GM12878 (cell line): ENCODE measurements at regions not wholly inside any gene's neighbourhood (a gene's known extent, or its start where the extent isn't known, plus 50 kb on each side); places are given as distances from the start of the nearest gene placed in this dataset.
"Not testable (repeated sequence)": the region's sequence is repeated elsewhere in the genome, so short reads cannot be mapped to it uniquely, and the experiment has no call there.

ENCODE experiments used
- ATAC-seq: fragments of 200-7000 bp; cut with Tn5 transposase; 3 replicates; pipeline ENCODE4 v1.9.1; 2020; ENCODE audit warnings: mild to moderate bottlenecking, moderate library complexity
- BruUV-seq: library from RNA; stranded (reverse); fragments of 400-500 nt; replicated peaks from 2 replicates; lab custom pipeline; 2021; lab: Mats Ljungman, UMichigan
- CTCF ChIA-PET: fragments of 300-600 bp; sonication (Branson Sonifier 250); formaldehyde crosslinking; extraction: SDS; loops from one replicate; lab custom pipeline; 2021; ENCODE audit warnings: inconsistent platforms; lab: Yijun Ruan, JAX
- POLR2A ChIA-PET: fragments of 350-600 bp; formaldehyde crosslinking; extraction: SDS; loops from one replicate; lab custom pipeline; 2021; ENCODE audit warnings: inconsistent platforms; lab: Charles Lee
- RAD21 ChIA-PET: fragments of 300-600 bp; sonication (Branson Sonifier 250); formaldehyde crosslinking; loops from one replicate; lab custom pipeline; 2023; ENCODE audit warnings: antibody characterized with exemption; ENCODE audit not compliant: unreplicated experiment; lab: Charles Lee
- SMC1A ChIA-PET: fragments of 300-600 bp; sonication (Branson Sonifier 250); formaldehyde crosslinking; loops from one replicate; lab custom pipeline; 2023; ENCODE audit not compliant: unreplicated experiment, uncharacterized antibody; lab: Charles Lee
- DNase-seq: peaks from one replicate; pipeline ENCODE4 v3.0.0-alpha.2; 2011; ENCODE audit warnings: low read depth, low spot score
- FAIRE-seq: peaks from 3 replicates; lab custom pipeline; 2011; peaks lifted over from hg19 to GRCh38; lab: Jason Lieb, UNC
- H2AFZ ChIP-seq: 2 replicates; pipeline ENCODE4 v1.6.0; 2011; ENCODE audit warnings: low read depth, low read length, control low read depth; ENCODE audit not compliant: control insufficient read depth
- H3K27ac ChIP-seq: 2 replicates; pipeline ENCODE4 v1.5.1; 2011; ENCODE audit warnings: control low read depth; ENCODE audit not compliant: control insufficient read depth, insufficient read depth
- H3K27me3 ChIP-seq, 2 experiments: replicated peaks in 1 of 2; 2 replicates each; pipeline versions ENCODE4 v1.6.0 to v1.6.1; 2011; ENCODE audit warnings: low read length in 1 of 2; ENCODE audit not compliant: control insufficient read depth in 2 of 2, insufficient read depth in 2 of 2
- H3K36me3 ChIP-seq, 2 experiments: 2 replicates each; pipeline ENCODE4 v1.5.1; 2011; ENCODE audit warnings: low read length in 1 of 2; ENCODE audit not compliant: control insufficient read depth in 2 of 2, insufficient read depth in 2 of 2
- H3K4me1 ChIP-seq: 2 replicates; pipeline ENCODE4 v1.6.1; 2011; ENCODE audit warnings: mild to moderate bottlenecking, low read length, moderate library complexity, mixed read lengths; ENCODE audit not compliant: control insufficient read depth, insufficient read depth
- H3K4me2 ChIP-seq: 2 replicates; pipeline ENCODE4 v1.6.0; 2011; ENCODE audit warnings: control low read depth; ENCODE audit not compliant: control insufficient read depth, insufficient read depth
- H3K4me3 ChIP-seq: fragments of 200-600 bp; sonication (generic); 2 replicates; pipeline ENCODE4 v1.5.1; 2016
- H3K79me2 ChIP-seq: 2 replicates; pipeline ENCODE4 v1.6.0; 2011; ENCODE audit warnings: low read length; ENCODE audit not compliant: control insufficient read depth, insufficient read depth
- H3K9ac ChIP-seq: 2 replicates; pipeline ENCODE4 v1.8.0; 2011; ENCODE audit warnings: low read length, control low read depth, mixed read lengths; ENCODE audit not compliant: control insufficient read depth, insufficient read depth
- H3K9me3 ChIP-seq: replicated peaks from 3 replicates; pipeline ENCODE4 v1.5.1; 2011; ENCODE audit warnings: mild to moderate bottlenecking, low read length; ENCODE audit not compliant: control insufficient read depth, insufficient read depth
- H4K20me1 ChIP-seq: 2 replicates; pipeline ENCODE4 v1.6.0; 2011; ENCODE audit not compliant: control insufficient read depth, insufficient read depth
- E2F8 ChIP-seq: fragments of 450-650 bp; IDR thresholded peaks from 2 replicates; pipeline ENCODE4 v1.6.1; 2018; ENCODE audit warnings: mild to moderate bottlenecking, low read depth, moderate library complexity; ENCODE audit not compliant: partially characterized antibody
- HDAC2 ChIP-seq: fragments of 200-600 bp; sonication (generic); IDR thresholded peaks from 2 replicates; pipeline ENCODE4 v1.6.1; 2017
- JUNB ChIP-seq: IDR thresholded peaks from 2 replicates; pipeline ENCODE4 v1.6.1; 2016; ENCODE audit warnings: antibody characterized with exemption, mild to moderate bottlenecking
- NKRF ChIP-seq: fragments of 450-650 bp; conservative IDR thresholded peaks from 2 replicates; pipeline ENCODE4 v1.6.1; 2017; ENCODE audit warnings: mild to moderate bottlenecking, moderate library complexity
- NR2C2 ChIP-seq: IDR thresholded peaks from 2 replicates; pipeline ENCODE4 v1.6.1; 2011; ENCODE audit warnings: borderline replicate concordance, low read depth; ENCODE audit not compliant: control insufficient read depth, insufficient read length
- SMAD1 ChIP-seq: fragments of 450-650 bp; IDR thresholded peaks from 2 replicates; pipeline ENCODE4 v1.6.1; 2018; ENCODE audit warnings: mild to moderate bottlenecking, low read depth; ENCODE audit not compliant: partially characterized antibody
- WGBS: methylation state at CpG from one replicate; pipeline ENCODE4 v1.1.6; 2016; ENCODE audit warnings: low lambda C conversion rate; ENCODE audit not compliant: insufficient replicate concordance, insufficient coverage; ENCODE audit errors: missing lambda C conversion rate; 5-methylcytosine and 5-hydroxymethylcytosine counted together
- in situ Hi-C: fragments of 300-500 bp; cut with MboI; formaldehyde crosslinking; loops from 9 replicates; pipeline ENCODE4 v1.14.3; 2018; ENCODE audit warnings: mixed read lengths
- intact Hi-C: fragments of 100-400 bp; cut with micrococcal nuclease; formaldehyde crosslinking; loops from one replicate; pipeline ENCODE4 v1.14.2; 2022; ENCODE audit not compliant: unreplicated experiment

GRCh38 chr10:60524541-60524940, 134.9 kb upstream of the ANK3 start:
- Histone ChIP-seq H3K4me3 (no peak overlapping the region), H3K27me3 (no peaks in the 10 kb centered on the region), H3K9ac (no peak overlapping the region), H2AFZ (no peak overlapping the region), H4K20me1 (no peaks in the 10 kb centered on the region), H3K9me3 (no peaks in the 10 kb centered on the region), H3K79me2 (no peaks in the 10 kb centered on the region)
- in situ Hi-C loops: no loop called here
- POLR2A ChIA-PET: no interaction called here
- RAD21 ChIA-PET: no interaction called here
- SMC1A ChIA-PET: no interaction called here
- WGBS: 34% methylated on average over 4 of the region's 4 CpGs
- no peak for TF ChIP-seq NKRF
- TF ChIP-seq E2F8: no peak
- TF ChIP-seq NR2C2: no peak
- no peak for TF ChIP-seq SMAD1
- no peak for TF ChIP-seq HDAC2
- no peak for TF ChIP-seq JUNB
- TF ChIP-seq, all 136 proteins: peak for 0
- CTCF ChIA-PET: no interaction called here
- FAIRE-seq (no peak), ATAC-seq (no peak), DNase-seq (no peak)
- Histone ChIP-seq H3K36me3 (no peaks in the 10 kb centered on the region), H3K27ac (no peak overlapping the region), H3K4me2 (no peak overlapping the region), H3K4me1 (no peaks in the 10 kb centered on the region)
- BruUV-seq: no TSS peak
- intact Hi-C loops: no loop called here

- H2AFZ ChIP-seq, in situ Hi-C loops: not testable (repeated sequence)
These were observed 133.7 kb upstream of the ANK3 start for GRCh38 chr10:60523371-60523770.

More at GRCh38 chr10:60523371-60523770, 133.7 kb upstream of the ANK3 start:
- H3K36me3 ChIP-seq, intact Hi-C loops, RAD21 ChIA-PET, H3K4me3 ChIP-seq, BruUV-seq, ATAC-seq, H3K27ac ChIP-seq, H4K20me1 ChIP-seq, H3K4me2 ChIP-seq, H3K9me3 ChIP-seq, CTCF ChIA-PET, H3K79me2 ChIP-seq, H3K9ac ChIP-seq, POLR2A ChIA-PET, FAIRE-seq, SMC1A ChIA-PET, DNase-seq, H3K27me3 ChIP-seq, H3K4me1 ChIP-seq: not testable (repeated sequence)
- 100% methylated on average over 1 of the region's 4 CpGs for WGBS
